A673 (cell line): ENCODE measurements at regions not wholly inside any gene's neighbourhood (a gene's known extent, or its start where the extent isn't known, plus 50 kb on each side); places are given as distances from the start of the nearest gene placed in this dataset.
A peak's percentile ranks its signal among the peaks of the same experiment; 100 is the strongest.

Experiments
- BruUV-seq: library from RNA; stranded (reverse); fragments of 400-500 nt; replicated peaks from 2 replicates; lab custom pipeline; 2021; lab: Mats Ljungman, UMichigan
- CTCF ChIA-PET: fragments of 300-600 bp; sonication (Branson Sonifier 250); formaldehyde crosslinking; loops from one replicate; lab custom pipeline; 2022; ENCODE audit warnings: antibody characterized with exemption; lab: Charles Lee
- POLR2A ChIA-PET: fragments of 300-600 bp; sonication (Branson Sonifier 250); formaldehyde crosslinking; loops from one replicate; lab custom pipeline; 2022; ENCODE audit warnings: antibody characterized with exemption; ENCODE audit not compliant: low non-redundant PET; lab: Charles Lee
- DNase-seq: peaks from one replicate; pipeline ENCODE4 v3.0.0-alpha.2; 2015; ENCODE audit warnings: low spot score
- H3K27ac ChIP-seq: fragments of 200-600 bp; sonication (generic); 2 replicates; pipeline ENCODE4 v1.5.1; 2016; ENCODE audit warnings: mixed run types, low read depth, mild to moderate bottlenecking, mixed read lengths, antibody characterized with exemption, low read length; ENCODE audit not compliant: poor library complexity, severe bottlenecking
- H3K27me3 ChIP-seq: fragments of 200-600 bp; sonication (generic); replicated peaks from 2 replicates; pipeline ENCODE4 v1.6.1; 2017; ENCODE audit warnings: mixed run types, low read depth, mild to moderate bottlenecking, mixed read lengths, antibody characterized with exemption, low read length; ENCODE audit not compliant: insufficient read depth, poor library complexity
- H3K36me3 ChIP-seq: fragments of 200-600 bp; sonication (generic); 2 replicates; pipeline ENCODE4 v1.6.1; 2016; ENCODE audit warnings: mixed run types, mild to moderate bottlenecking, mixed read lengths, antibody characterized with exemption, low read length; ENCODE audit not compliant: insufficient read depth, poor library complexity, severe bottlenecking
- H3K4me1 ChIP-seq: fragments of 200-600 bp; sonication (generic); 2 replicates; pipeline ENCODE4 v1.6.1; 2017; ENCODE audit warnings: mixed run types, mild to moderate bottlenecking, mixed read lengths, antibody characterized with exemption, low read length; ENCODE audit not compliant: insufficient read depth, poor library complexity, severe bottlenecking
- H3K4me3 ChIP-seq: fragments of 200-600 bp; sonication (generic); 2 replicates; pipeline ENCODE4 v1.5.1; 2016; ENCODE audit warnings: low read depth, mixed run types, mild to moderate bottlenecking, mixed read lengths, low read length; ENCODE audit not compliant: poor library complexity, severe bottlenecking
- H3K9me3 ChIP-seq: fragments of 200-600 bp; sonication (generic); 2 replicates; pipeline ENCODE4 v1.6.1; 2016; ENCODE audit warnings: mixed run types, low read depth, mild to moderate bottlenecking, mixed read lengths, antibody characterized with exemption, low read length; ENCODE audit not compliant: poor library complexity, severe bottlenecking
- CTCF ChIP-seq: fragments of 300-800, 200-600 bp; sonication (generic); conservative IDR thresholded peaks from 2 replicates; pipeline ENCODE4 v1.5.1; 2017; ENCODE audit warnings: low read depth, mild to moderate bottlenecking, antibody characterized with exemption, low read length, moderate library complexity, mixed read lengths
- EZH2 ChIP-seq: fragments of 200-600 bp; sonication (generic); IDR thresholded peaks from 2 replicates; pipeline ENCODE4 v1.6.1; 2017; ENCODE audit warnings: borderline replicate concordance, low read depth, mild to moderate bottlenecking, mixed read lengths, antibody characterized with exemption, low read length; ENCODE audit not compliant: poor library complexity, severe bottlenecking
- intact Hi-C: fragments of 100-400 bp; cut with micrococcal nuclease; formaldehyde crosslinking; loops from one replicate; pipeline ENCODE4 v1.10.0; 2022; ENCODE audit not compliant: unreplicated experiment

- Histone ChIP-seq H3K4me3 (no peak overlapping the region), H3K27ac (no peak overlapping the region), H3K27me3 (no peaks in the 10 kb centered on the region), H3K4me1 (peaks cover 24% of the 10 kb centered on the region), H3K36me3 (no peaks in the 10 kb centered on the region), H3K9me3 (no peaks in the 10 kb centered on the region)
- ChIA-PET CTCF (no interaction called here), POLR2A (no interaction called here)
- no peak for DNase-seq
- TF ChIP-seq EZH2 = no peak
- TF ChIP-seq CTCF = no peak
- no TSS peak for BruUV-seq
- intact Hi-C loops = no loop called here
These were observed 130.8 kb upstream of the RAP1B start for GRCh38 chr12:68479896-68480291.

- no peak overlapping the region for H3K27ac ChIP-seq
- no peak overlapping the region for H3K4me3 ChIP-seq
- ChIA-PET POLR2A (no interaction called here), CTCF (no interaction called here)
- H3K27me3 ChIP-seq = no peaks in the 10 kb centered on the region
- intact Hi-C loops = no loop called here
- BruUV-seq = no TSS peak
- H3K9me3 ChIP-seq = no peaks in the 10 kb centered on the region
- H3K36me3 ChIP-seq = no peaks in the 10 kb centered on the region
- no peak for DNase-seq
- TF ChIP-seq EZH2 = no peak
- TF ChIP-seq CTCF = no peak
- H3K4me1 ChIP-seq = peaks cover 24% of the 10 kb centered on the region
These were observed 130.2 kb upstream of the RAP1B start for GRCh38 chr12:68480526-68480925.

GRCh38 chr12:68481181-68481941 is 129.3 kb upstream of the RAP1B start:
- peak overlapping the region; percentile 33 for H3K27ac ChIP-seq
- BruUV-seq = no TSS peak
- POLR2A ChIA-PET = no interaction called here

More at GRCh38 chr12:68481181-68481941, 129.3 kb upstream of the RAP1B start:
- no peaks in the 10 kb centered on the region for H3K9me3 ChIP-seq
- peaks cover 24% of the 10 kb centered on the region for H3K4me1 ChIP-seq
- CTCF ChIA-PET = no interaction called here
- peak; percentile 75 for DNase-seq
- no peak for TF ChIP-seq CTCF
- no peak for TF ChIP-seq EZH2
- H3K36me3 ChIP-seq = no peaks in the 10 kb centered on the region
- no peaks in the 10 kb centered on the region for H3K27me3 ChIP-seq
- intact Hi-C loops = no loop called here
- H3K4me3 ChIP-seq = no peak overlapping the region
